HL-60 (cell line): ENCODE measurements at regions not wholly inside any gene's neighbourhood (a gene's known extent, or its start where the extent isn't known, plus 50 kb on each side); places are given as distances from the start of the nearest gene placed in this dataset.

Experiments
- GABPA ChIP-seq: IDR thresholded peaks from 2 replicates; pipeline ENCODE4 v1.6.1; 2012; ENCODE audit warnings: low read depth
- POLR2AphosphoS5 ChIP-seq: IDR thresholded peaks from 2 replicates; pipeline ENCODE4 v1.6.1; 2012; ENCODE audit warnings: low read depth
- SPI1 ChIP-seq: IDR thresholded peaks from 2 replicates; pipeline ENCODE4 v1.6.1; 2012; ENCODE audit warnings: low read depth, mild to moderate bottlenecking, borderline replicate concordance
- TF ChIP-seq, protein P1 (sequence below): IDR thresholded peaks from one replicate; pipeline ENCODE4 v1.5.1; 2011; ENCODE audit warnings: low read length, control low read depth, inconsistent platforms; ENCODE audit not compliant: insufficient read depth
- TF ChIP-seq, protein P2 (sequence below): IDR thresholded peaks from 2 replicates; pipeline ENCODE4 v1.6.1; 2012; ENCODE audit warnings: low read depth; ENCODE audit not compliant: insufficient replicate concordance

DNA sequence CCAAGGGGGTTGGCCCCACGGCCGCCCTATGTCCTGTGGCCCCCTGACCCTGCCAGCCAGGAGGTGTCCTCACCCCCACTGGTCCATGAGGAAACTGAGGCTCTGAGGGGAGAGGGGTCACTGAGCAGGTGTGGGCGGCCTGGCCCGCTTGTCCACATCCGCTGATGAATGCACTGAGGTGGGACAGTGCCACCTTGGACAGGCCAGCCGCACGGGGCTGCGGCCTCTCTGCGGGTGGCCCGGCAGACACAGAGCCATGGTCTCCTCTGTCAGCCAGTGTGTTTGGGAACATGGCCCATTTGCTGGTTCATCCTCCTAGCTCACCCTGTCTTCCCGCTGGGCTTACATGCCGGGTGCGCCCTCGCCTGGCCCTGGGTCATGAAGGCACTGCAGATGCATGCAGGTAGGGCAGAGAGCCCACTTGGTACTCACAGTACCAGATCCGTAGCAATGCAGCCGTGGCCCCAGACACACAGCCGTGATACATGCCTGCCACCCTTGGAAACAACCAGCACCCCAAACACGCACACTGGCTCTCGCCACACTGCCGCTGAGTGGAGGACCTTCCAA, 93.9 kb downstream of the ENGASE start:
- TF ChIP-seq POLR2AphosphoS5 = no peak
- TF ChIP-seq, protein P1, sequence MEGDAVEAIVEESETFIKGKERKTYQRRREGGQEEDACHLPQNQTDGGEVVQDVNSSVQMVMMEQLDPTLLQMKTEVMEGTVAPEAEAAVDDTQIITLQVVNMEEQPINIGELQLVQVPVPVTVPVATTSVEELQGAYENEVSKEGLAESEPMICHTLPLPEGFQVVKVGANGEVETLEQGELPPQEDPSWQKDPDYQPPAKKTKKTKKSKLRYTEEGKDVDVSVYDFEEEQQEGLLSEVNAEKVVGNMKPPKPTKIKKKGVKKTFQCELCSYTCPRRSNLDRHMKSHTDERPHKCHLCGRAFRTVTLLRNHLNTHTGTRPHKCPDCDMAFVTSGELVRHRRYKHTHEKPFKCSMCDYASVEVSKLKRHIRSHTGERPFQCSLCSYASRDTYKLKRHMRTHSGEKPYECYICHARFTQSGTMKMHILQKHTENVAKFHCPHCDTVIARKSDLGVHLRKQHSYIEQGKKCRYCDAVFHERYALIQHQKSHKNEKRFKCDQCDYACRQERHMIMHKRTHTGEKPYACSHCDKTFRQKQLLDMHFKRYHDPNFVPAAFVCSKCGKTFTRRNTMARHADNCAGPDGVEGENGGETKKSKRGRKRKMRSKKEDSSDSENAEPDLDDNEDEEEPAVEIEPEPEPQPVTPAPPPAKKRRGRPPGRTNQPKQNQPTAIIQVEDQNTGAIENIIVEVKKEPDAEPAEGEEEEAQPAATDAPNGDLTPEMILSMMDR = no peak
- TF ChIP-seq, protein P2, sequence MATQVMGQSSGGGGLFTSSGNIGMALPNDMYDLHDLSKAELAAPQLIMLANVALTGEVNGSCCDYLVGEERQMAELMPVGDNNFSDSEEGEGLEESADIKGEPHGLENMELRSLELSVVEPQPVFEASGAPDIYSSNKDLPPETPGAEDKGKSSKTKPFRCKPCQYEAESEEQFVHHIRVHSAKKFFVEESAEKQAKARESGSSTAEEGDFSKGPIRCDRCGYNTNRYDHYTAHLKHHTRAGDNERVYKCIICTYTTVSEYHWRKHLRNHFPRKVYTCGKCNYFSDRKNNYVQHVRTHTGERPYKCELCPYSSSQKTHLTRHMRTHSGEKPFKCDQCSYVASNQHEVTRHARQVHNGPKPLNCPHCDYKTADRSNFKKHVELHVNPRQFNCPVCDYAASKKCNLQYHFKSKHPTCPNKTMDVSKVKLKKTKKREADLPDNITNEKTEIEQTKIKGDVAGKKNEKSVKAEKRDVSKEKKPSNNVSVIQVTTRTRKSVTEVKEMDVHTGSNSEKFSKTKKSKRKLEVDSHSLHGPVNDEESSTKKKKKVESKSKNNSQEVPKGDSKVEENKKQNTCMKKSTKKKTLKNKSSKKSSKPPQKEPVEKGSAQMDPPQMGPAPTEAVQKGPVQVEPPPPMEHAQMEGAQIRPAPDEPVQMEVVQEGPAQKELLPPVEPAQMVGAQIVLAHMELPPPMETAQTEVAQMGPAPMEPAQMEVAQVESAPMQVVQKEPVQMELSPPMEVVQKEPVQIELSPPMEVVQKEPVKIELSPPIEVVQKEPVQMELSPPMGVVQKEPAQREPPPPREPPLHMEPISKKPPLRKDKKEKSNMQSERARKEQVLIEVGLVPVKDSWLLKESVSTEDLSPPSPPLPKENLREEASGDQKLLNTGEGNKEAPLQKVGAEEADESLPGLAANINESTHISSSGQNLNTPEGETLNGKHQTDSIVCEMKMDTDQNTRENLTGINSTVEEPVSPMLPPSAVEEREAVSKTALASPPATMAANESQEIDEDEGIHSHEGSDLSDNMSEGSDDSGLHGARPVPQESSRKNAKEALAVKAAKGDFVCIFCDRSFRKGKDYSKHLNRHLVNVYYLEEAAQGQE = no peak
- no peak for TF ChIP-seq GABPA
- TF ChIP-seq SPI1 = no peak
